Activated CD4-positive, alpha-beta T cell treated with anti-CD3 and anti-CD28 coated beads for 48 hours (primary cell): ENCODE measurements at regions not wholly inside any gene's neighbourhood (a gene's known extent, or its start where the extent isn't known, plus 50 kb on each side); places are given as distances from the start of the nearest gene placed in this dataset.

ENCODE experiments used
- DNase-seq: peaks from one replicate; pipeline ENCODE4 v3.0.0-alpha.2; 2020

GRCh38 chr2:58971511-58972360, 730.6 kb upstream of the FANCL start:
- DNase-seq, result no peak

GRCh38 chr2:58970365-58970764, 729.2 kb upstream of the FANCL start:
- no peak for DNase-seq

GRCh38 chr2:58968885-58969284, 727.8 kb upstream of the FANCL start:
- no peak for DNase-seq

GRCh38 chr2:58967736-58968135, 726.6 kb upstream of the FANCL start:
- no peak for DNase-seq

GRCh38 chr2:58965602-58966001, 724.5 kb upstream of the FANCL start:
- DNase-seq, result no peak

GRCh38 chr2:58959996-58960395, 718.9 kb upstream of the FANCL start:
- no peak for DNase-seq

- no peak for DNase-seq
Observed at GRCh38 chr2:58957188-58957840, 716.2 kb upstream of the FANCL start.

- DNase-seq, result no peak
Observed at GRCh38 chr2:58954880-58955385, 713.8 kb upstream of the FANCL start.

GRCh38 chr2:58951722-58952121, 710.6 kb upstream of the FANCL start:
- no peak for DNase-seq

GRCh38 chr2:58950795-58951462, 709.8 kb upstream of the FANCL start:
- DNase-seq, result no peak

- DNase-seq, result no peak
Observed at GRCh38 chr2:58939388-58939787, 698.3 kb upstream of the FANCL start.

- no peak for DNase-seq
Observed at GRCh38 chr2:58938988-58939387, 697.9 kb upstream of the FANCL start.

- no peak for DNase-seq
Observed at GRCh38 chr2:58932801-58933200, 691.7 kb upstream of the FANCL start.

GRCh38 chr2:58930537-58930936, 689.4 kb upstream of the FANCL start:
- DNase-seq, result no peak

GRCh38 chr2:58928973-58929372, 687.8 kb upstream of the FANCL start:
- DNase-seq, result no peak

- no peak for DNase-seq
Observed at GRCh38 chr2:58928391-58928790, 687.3 kb upstream of the FANCL start.

GRCh38 chr2:58926112-58926511, 685.0 kb upstream of the FANCL start:
- no peak for DNase-seq

GRCh38 chr2:58925676-58926081, 684.6 kb upstream of the FANCL start:
- no peak for DNase-seq

- DNase-seq, result no peak
Observed at GRCh38 chr2:58923869-58924268, 682.7 kb upstream of the FANCL start.

GRCh38 chr2:58922245-58922644, 681.1 kb upstream of the FANCL start:
- no peak for DNase-seq

GRCh38 chr2:58921676-58922075, 680.6 kb upstream of the FANCL start:
- no peak for DNase-seq

- no peak for DNase-seq
Observed at GRCh38 chr2:58920001-58920400, 678.9 kb upstream of the FANCL start.

- DNase-seq, result no peak
Observed at GRCh38 chr2:58919316-58919715, 678.2 kb upstream of the FANCL start.

- DNase-seq, result no peak
Observed at GRCh38 chr2:58918141-58918540, 677.0 kb upstream of the FANCL start.
